NB4 (cell line): ENCODE measurements at regions not wholly inside any gene's neighbourhood (a gene's known extent, or its start where the extent isn't known, plus 50 kb on each side); places are given as distances from the start of the nearest gene placed in this dataset.

Source experiments
- MYC ChIP-seq: IDR thresholded peaks from 2 replicates; pipeline ENCODE4 v1.6.1; 2011; ENCODE audit warnings: low read depth, low read length
- POLR2A ChIP-seq: IDR thresholded peaks from 2 replicates; pipeline ENCODE4 v1.6.1; 2011; ENCODE audit warnings: mild to moderate bottlenecking; ENCODE audit not compliant: insufficient read length; ENCODE audit errors: extremely low read depth
- TF ChIP-seq, protein P1 (sequence below): IDR thresholded peaks from one replicate; pipeline ENCODE4 v1.5.1; 2012; ENCODE audit warnings: low read depth, low read length
- TF ChIP-seq, protein P2 (sequence below): IDR thresholded peaks from 2 replicates; pipeline ENCODE4 v1.6.1; 2011; ENCODE audit warnings: low read depth, low read length

DNA sequence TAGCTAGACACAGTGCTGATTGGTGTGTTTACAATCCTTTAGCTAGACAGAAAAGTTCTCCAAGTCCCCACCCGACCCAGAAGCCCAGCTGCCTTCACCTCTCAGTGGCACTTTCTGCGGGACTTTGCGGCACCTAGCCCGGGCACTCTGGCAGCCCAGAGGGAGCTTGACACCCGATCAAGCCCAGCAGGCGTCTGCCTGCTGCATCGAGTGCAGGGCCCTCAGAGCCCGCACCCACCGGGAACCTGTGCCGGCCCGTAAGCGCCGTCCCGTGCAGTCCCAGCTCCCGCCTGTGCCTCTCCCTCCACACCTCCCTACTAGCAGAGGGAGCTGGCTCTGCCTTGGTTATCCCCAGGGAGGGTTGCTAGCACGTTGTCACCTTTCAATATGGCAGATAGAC is 631.0 kb upstream of the STXBP6 start:
- TF ChIP-seq, protein P1, sequence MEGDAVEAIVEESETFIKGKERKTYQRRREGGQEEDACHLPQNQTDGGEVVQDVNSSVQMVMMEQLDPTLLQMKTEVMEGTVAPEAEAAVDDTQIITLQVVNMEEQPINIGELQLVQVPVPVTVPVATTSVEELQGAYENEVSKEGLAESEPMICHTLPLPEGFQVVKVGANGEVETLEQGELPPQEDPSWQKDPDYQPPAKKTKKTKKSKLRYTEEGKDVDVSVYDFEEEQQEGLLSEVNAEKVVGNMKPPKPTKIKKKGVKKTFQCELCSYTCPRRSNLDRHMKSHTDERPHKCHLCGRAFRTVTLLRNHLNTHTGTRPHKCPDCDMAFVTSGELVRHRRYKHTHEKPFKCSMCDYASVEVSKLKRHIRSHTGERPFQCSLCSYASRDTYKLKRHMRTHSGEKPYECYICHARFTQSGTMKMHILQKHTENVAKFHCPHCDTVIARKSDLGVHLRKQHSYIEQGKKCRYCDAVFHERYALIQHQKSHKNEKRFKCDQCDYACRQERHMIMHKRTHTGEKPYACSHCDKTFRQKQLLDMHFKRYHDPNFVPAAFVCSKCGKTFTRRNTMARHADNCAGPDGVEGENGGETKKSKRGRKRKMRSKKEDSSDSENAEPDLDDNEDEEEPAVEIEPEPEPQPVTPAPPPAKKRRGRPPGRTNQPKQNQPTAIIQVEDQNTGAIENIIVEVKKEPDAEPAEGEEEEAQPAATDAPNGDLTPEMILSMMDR: no peak
- TF ChIP-seq POLR2A (no peak), MYC (no peak)
- TF ChIP-seq, protein P2, sequence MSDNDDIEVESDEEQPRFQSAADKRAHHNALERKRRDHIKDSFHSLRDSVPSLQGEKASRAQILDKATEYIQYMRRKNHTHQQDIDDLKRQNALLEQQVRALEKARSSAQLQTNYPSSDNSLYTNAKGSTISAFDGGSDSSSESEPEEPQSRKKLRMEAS: no peak
